ENCODE measurements at regions not wholly inside any gene's neighbourhood (a gene's known extent, or its start where the extent isn't known, plus 50 kb on each side); places are given as distances from the start of the nearest gene placed in this dataset.

DNA sequence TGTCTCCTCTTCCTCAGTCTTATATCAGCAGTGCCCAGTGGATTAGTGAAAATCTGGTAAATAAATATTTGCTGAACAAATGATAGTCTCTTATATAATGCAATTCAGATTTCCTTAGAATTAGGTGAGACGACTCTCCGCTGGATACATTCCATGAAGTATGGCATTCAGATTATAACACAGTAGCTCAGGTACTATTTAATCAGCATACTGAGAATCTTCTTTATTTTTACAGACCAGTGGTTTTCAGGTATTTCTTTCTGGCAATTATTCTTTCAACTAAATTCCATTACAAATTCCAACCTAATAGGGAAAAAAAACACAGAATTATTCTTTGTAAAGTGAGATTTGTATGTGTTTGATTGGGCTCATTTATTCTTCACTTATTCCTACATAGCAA, 435.5 kb downstream of the TAF11L14 start:
- Mint-ChIP-seq H3K4me1 (no peaks in the 10 kb centered on the region), H3K9me3 (peaks cover 0 to 2% (median 0%) of the 10 kb centered on the region in 7 donors), H3K27ac (no peak overlapping the region), H3K4me3 (no peak overlapping the region), H3K36me3 (no peaks in the 10 kb centered on the region), H3K27me3 (ENCODE audit: low read depth in 3 of 3) (no peaks in the 10 kb centered on the region)
- H3K79me2 ChIP-seq (ENCODE audit: insufficient read depth, low read length), result no peaks in the 10 kb centered on the region
- H3K36me3 ChIP-seq (replicated peaks in 1 of 2; ENCODE audit: control insufficient read depth in 1 of 2, insufficient read depth in 2 of 2, low read length in 2 of 2), result no peaks in the 10 kb centered on the region
- no peaks in the 10 kb centered on the region for H3K27me3 ChIP-seq (ENCODE audit: control insufficient read depth in 2 of 2, insufficient read depth in 2 of 2, low read length in 2 of 2)
- intact Hi-C loops (cut with micrococcal nuclease), result no loop called here
- H3K4me3 ChIP-seq (replicated peaks in 1 of 3; ENCODE audit: low read depth in 2 of 3, low read length in 3 of 3), result no peak overlapping the region
- no peaks in the 10 kb centered on the region for H4K20me1 ChIP-seq (ENCODE audit: insufficient read depth, low read length)
- no peak for DNase-seq
- TF ChIP-seq, protein P1, sequence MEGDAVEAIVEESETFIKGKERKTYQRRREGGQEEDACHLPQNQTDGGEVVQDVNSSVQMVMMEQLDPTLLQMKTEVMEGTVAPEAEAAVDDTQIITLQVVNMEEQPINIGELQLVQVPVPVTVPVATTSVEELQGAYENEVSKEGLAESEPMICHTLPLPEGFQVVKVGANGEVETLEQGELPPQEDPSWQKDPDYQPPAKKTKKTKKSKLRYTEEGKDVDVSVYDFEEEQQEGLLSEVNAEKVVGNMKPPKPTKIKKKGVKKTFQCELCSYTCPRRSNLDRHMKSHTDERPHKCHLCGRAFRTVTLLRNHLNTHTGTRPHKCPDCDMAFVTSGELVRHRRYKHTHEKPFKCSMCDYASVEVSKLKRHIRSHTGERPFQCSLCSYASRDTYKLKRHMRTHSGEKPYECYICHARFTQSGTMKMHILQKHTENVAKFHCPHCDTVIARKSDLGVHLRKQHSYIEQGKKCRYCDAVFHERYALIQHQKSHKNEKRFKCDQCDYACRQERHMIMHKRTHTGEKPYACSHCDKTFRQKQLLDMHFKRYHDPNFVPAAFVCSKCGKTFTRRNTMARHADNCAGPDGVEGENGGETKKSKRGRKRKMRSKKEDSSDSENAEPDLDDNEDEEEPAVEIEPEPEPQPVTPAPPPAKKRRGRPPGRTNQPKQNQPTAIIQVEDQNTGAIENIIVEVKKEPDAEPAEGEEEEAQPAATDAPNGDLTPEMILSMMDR (IDR thresholded peaks at IDR 0.05), result no peak
- no peaks in the 10 kb centered on the region for H3K9me3 ChIP-seq (replicated peaks in 1 of 2; ENCODE audit: control insufficient read depth in 1 of 2, insufficient read depth in 1 of 2, low read length in 2 of 2)
- H3K4me2 ChIP-seq (replicated peaks; ENCODE audit: extremely low read depth, low read length, poor library complexity, severe bottlenecking), result no peak overlapping the region
- H3K27ac ChIP-seq (ENCODE audit: low read depth in 1 of 2, low read length in 2 of 2), result no peak overlapping the region
- no peak overlapping the region for H3K9ac ChIP-seq (ENCODE audit: insufficient read depth, low read length, poor library complexity, severe bottlenecking)
- H3K4me1 ChIP-seq (ENCODE audit: control insufficient read depth in 1 of 2, insufficient read depth in 2 of 2, low read length in 2 of 2), result no peaks in the 10 kb centered on the region
- H2AFZ ChIP-seq (ENCODE audit: insufficient read depth, low read depth, low read length, poor library complexity, severe bottlenecking), result no peak overlapping the region
- no CpG with 5 or more reads among the region's 2 CpGs for WGBS (ENCODE audit: insufficient coverage)

DNA sequence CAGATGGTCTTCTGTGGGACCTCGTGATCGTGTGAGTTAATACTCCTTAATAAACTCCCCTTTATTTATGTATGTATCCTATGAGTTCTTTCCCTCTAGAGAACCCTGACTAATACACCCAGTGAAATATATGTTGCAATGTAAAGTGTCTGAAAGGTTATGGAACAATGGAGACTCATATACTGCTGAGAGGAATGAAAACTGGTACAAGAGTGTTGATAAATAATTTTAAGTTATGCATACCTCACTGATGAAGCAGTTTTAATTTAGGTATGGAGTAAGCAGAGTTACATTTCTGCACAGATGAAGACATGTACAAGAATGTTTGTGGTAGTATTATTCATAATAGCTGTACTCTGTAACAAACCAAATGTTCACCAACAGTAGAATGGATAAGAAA, 438.3 kb downstream of the TAF11L14 start:
- Histone ChIP-seq H3K36me3 (replicated peaks in 1 of 2; ENCODE audit: control insufficient read depth in 1 of 2, insufficient read depth in 2 of 2, low read length in 2 of 2) (no peaks in the 10 kb centered on the region), H3K27me3 (ENCODE audit: control insufficient read depth in 2 of 2, insufficient read depth in 2 of 2, low read length in 2 of 2) (no peaks in the 10 kb centered on the region), H3K79me2 (ENCODE audit: insufficient read depth, low read length) (no peaks in the 10 kb centered on the region), H4K20me1 (ENCODE audit: insufficient read depth, low read length) (no peaks in the 10 kb centered on the region), H3K4me2 (replicated peaks; ENCODE audit: extremely low read depth, low read length, poor library complexity, severe bottlenecking) (no peak overlapping the region), H3K9ac (ENCODE audit: insufficient read depth, low read length, poor library complexity, severe bottlenecking) (no peak overlapping the region), H3K4me1 (ENCODE audit: control insufficient read depth in 1 of 2, insufficient read depth in 2 of 2, low read length in 2 of 2) (no peaks in the 10 kb centered on the region), H3K27ac (ENCODE audit: low read depth in 1 of 2, low read length in 2 of 2) (no peak overlapping the region), H2AFZ (ENCODE audit: insufficient read depth, low read depth, low read length, poor library complexity, severe bottlenecking) (no peak overlapping the region), H3K4me3 (replicated peaks in 1 of 3; ENCODE audit: low read depth in 2 of 3, low read length in 3 of 3) (no peak overlapping the region), H3K9me3 (replicated peaks in 1 of 2; ENCODE audit: control insufficient read depth in 1 of 2, insufficient read depth in 1 of 2, low read length in 2 of 2) (no peaks in the 10 kb centered on the region)
- no peaks in the 10 kb centered on the region for H3K27me3 Mint-ChIP-seq (ENCODE audit: low read depth in 3 of 3)
- H3K4me3 Mint-ChIP-seq, result no peak overlapping the region
- no peak for DNase-seq
- TF ChIP-seq, protein P1 (IDR thresholded peaks at IDR 0.05), result no peak
- peaks cover 0 to 4% (median 0%) of the 10 kb centered on the region in 7 donors for H3K9me3 Mint-ChIP-seq
- WGBS (ENCODE audit: insufficient coverage), result no CpG with 5 or more reads among the region's 2 CpGs
- H3K4me1 Mint-ChIP-seq, result no peaks in the 10 kb centered on the region
- H3K27ac Mint-ChIP-seq, result no peak overlapping the region
- no peaks in the 10 kb centered on the region for H3K36me3 Mint-ChIP-seq
- intact Hi-C loops (cut with micrococcal nuclease), result no loop called here

Measured in CD14-positive monocyte (primary cell).